Renal cortical epithelial cell (primary cell): ENCODE measurements at regions not wholly inside any gene's neighbourhood (a gene's known extent, or its start where the extent isn't known, plus 50 kb on each side); places are given as distances from the start of the nearest gene placed in this dataset.
"Not testable (repeated sequence)": the region's sequence is repeated elsewhere in the genome, so short reads cannot be mapped to it uniquely, and the experiment has no call there.

Source experiments
- DNase-seq: peaks from one replicate; pipeline ENCODE4 v3.0.0-alpha.2; 2011; ENCODE audit warnings: low read depth

DNA sequence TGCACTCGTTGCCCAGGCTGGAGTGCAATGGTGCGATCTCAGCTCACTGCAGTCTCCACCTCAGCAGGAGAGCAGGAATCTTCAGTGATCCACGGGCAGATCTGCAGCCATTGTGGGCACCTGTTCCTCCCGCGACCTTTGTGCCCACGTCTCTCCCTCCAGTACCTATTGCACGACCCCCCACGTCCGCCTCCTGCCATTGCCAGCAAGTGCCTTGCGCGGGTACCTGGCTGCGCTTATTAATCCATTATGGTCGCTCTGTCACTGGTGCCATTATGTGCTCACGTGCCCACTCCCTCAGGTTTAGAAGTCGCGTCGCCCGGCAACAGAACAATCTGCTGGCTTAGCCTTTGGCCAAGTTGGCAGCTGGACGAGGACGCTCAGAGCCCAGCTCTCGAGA lies 146.2 kb upstream of the C1QTNF3 start:
- DNase-seq: not testable (repeated sequence)

DNA sequence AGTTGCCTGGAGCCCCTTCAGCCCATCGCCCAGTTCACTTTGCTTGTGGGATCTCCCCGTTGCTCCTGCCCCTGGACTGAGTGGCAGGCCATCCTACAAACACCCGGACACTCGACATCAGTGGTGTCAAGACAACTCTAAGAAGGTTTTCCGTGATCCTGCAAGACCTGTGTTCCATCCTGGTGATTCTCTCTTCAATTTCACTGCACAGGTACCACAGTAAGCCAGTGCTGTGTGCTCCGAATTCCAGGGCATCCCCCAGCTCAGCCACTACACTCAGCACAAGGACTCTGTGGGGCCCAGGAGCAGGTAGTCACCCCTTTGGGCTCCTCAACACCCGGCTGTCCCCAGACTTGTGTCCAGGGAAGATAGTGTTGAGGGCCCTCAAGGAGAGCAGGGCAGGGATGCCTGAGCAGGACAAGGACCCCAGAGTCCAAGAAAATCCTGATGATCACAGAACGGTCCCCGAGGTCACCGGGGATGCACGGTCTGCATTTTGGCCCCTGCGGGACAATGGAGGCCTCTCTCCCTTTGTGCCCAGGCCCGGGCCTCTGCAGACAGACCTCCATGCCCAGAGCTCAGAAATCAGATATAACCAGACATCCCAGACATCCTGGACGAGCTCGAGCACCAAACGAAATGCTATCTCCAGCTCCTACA lies 146.9 kb upstream of the C1QTNF3 start:
- DNase-seq: peak; percentile 4

DNA sequence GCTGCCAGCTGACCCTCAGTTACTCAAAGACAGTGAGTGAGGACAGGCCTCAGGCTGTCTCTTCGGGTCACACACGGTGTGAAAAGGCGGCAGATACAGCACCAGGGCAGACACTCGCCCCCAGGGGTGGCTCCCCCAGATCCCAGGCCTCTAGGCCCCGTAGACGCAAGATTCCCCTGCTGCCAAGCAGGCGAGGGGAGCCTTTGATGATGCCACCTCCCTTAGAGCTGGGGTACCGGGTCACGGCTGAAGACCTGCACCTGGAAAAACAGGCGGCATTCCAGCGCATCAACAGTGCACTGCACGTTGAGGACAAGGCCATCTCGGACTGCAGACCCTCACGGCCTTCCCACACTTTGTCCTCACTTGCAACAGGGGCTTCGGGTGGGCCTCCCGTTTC lies 147.5 kb upstream of the C1QTNF3 start:
- not testable (repeated sequence) for DNase-seq

DNA sequence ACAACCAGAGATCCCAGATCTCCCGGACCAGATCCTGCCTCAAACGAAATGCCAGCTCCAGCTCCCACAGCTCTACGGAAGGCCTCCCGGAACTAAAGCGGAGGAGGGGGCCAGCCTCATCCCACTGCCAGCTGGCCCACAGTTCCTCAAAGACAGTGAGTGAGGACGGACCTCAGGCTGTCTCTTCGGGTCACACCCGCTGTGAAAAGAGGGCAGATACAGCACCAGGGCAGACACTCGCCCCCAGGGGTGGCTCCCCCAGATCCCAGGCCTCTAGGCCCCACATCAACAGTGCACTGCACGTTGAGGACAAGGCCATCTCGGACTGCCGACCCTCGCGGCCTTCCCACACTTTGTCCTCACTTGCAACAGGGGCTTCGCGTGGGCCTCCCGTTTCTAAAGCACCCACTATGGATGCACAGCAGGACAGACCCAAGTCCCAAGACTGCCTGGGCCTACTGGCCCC lies 148.3 kb upstream of the C1QTNF3 start:
- not testable (repeated sequence) for DNase-seq

DNA sequence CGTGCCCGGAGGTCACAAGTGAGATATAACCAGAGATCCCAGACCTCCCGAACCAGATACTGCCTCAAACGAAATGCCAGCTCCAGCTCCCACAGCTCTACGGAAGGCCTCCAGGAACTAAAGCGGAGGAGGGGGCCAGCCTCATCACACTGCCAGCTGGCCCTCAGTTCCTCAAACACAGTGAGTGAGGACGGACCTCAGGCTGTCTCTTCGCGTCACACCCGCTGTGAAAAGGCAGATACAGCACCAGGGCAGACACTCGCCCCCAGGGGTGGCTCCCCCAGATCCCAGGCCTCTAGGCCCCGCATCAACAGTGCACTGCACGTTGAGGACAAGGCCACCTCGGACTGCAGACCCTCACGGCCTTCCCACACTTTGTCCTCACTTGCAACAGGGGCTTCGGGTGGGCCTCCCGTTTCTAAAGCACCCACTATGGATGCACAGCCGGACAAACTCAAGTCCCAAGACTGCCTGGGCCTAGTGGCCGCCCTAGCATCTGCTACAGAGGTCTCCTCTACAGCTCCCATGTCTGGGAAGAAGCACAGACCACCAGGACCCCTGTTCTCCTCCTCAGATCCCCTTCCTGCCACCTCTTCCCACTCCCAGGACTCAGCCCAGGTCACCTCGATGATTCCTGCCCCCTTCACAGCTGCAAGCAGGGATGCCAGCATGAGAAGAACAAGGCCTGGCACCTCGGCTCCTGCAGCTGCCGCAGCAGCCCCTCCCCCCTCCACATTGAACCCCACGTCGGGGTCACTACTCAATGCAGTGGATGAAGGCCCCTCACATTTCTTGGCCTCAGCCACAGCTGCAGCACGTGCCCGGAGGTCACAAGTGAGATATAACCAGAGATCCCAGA lies 149.3 kb upstream of the C1QTNF3 start:
- peak; percentile 1 for DNase-seq

DNA sequence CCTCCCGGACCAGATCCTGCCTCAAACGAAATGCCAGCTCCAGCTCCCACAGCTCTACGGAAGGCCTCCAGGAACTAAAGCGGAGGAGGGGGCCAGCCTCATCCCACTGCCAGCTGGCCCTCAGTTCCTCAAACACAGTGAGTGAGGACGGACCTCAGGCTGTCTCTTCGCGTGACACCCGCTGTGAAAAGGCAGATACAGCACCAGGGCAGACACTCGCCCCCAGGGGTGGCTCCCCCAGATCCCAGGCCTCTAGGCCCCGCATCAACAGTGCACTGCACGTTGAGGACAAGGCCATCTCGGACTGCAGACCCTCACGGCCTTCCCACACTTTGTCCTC lies 149.9 kb upstream of the C1QTNF3 start:
- DNase-seq: not testable (repeated sequence)

DNA sequence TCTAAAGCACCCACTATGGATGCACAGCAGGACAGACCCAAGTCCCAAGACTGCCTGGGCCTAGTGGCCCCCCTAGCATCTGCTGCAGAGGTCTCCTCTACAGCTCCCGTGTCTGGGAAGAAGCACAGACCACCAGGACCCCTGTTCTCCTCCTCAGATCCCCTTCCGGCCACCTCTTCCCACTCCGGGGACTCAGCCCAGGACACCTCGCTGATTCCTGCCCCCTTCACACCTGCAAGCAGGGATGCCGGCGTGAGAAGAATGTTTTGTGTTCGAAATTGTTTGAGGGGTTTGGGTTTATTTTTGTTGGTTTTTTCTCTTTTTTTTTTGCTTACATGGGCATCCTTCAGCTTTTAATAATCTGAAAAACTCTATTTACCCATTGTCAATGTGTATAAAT lies 150.3 kb upstream of the C1QTNF3 start:
- DNase-seq: peak; percentile 1

DNA sequence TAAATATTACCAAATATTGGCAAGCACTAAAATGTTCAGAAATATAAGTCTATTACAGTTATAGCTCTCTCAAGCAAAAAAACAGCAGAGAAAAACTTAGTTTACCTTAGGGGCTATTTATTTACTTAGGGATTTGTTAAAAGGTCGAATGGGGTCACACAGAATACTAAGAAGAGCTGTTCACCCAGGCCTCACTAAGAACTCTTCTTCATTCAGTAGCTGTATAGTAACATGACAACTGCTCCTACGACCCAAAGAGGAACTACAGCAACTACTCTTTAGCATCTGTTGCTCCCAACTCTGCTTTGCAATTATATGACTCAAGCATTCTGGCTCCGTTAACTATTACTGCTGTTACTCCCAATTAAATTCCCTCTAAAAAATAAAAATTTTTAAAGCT lies 150.8 kb upstream of the C1QTNF3 start:
- peak; percentile 18 for DNase-seq

DNA sequence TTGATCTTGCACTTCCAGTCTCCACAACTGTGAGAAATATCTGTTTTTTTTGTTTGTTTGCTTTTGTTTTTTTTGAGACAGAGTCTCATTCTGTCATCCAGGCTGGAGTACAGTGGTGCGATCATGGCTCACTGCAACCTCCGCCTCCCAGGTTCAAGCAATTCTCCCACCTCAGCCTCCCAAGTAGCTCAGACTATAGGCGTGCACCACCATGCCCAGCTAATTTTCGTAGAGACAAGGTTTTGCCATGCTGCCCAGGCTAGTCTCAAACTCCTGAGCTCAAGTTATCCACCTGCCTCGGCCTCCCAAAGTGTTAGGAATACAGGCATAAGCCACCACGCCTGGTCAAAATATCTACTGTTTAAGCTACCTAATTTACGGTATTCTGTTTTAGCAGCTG lies 153.1 kb upstream of the C1QTNF3 start:
- DNase-seq: not testable (repeated sequence)

DNA sequence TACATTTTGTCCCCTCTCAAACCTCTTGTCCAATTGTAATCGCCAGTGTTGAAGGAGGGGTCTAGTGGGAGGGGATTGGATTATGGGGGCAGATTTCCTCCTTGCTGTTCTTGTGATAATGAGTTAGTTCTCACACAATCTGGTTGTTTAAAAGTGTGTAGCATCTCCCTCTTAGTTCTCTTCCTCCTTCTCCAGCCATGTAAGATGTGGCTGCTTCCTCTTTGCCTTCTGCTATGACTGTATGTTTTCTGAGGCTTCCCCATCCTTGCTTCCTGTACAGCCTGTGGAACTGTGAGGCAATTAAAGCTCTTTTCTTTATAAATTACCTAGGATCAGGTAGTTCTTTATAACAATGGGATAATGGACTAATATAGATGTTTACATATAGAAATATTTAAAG lies 162.3 kb upstream of the C1QTNF3 start:
- not testable (repeated sequence) for DNase-seq

DNA sequence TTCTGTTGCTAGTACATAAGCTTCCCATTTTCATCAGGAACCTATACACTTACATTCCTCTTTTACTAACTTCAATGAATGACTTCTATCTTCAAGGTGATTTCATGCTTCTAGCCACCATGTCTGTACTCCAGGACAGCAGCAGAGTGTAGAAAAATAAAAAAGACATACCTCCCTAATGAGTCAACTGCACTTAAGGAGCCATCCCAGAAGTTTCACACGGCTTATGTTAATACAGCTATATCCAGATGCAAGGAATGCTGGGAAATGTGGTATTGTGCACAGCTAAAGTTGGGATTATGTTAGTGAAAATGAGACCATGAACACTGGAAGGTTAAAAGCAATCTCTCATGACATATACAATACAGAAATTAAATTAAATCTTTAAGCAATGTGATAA lies 174.4 kb upstream of the C1QTNF3 start:
- peak; percentile 65 for DNase-seq

DNA sequence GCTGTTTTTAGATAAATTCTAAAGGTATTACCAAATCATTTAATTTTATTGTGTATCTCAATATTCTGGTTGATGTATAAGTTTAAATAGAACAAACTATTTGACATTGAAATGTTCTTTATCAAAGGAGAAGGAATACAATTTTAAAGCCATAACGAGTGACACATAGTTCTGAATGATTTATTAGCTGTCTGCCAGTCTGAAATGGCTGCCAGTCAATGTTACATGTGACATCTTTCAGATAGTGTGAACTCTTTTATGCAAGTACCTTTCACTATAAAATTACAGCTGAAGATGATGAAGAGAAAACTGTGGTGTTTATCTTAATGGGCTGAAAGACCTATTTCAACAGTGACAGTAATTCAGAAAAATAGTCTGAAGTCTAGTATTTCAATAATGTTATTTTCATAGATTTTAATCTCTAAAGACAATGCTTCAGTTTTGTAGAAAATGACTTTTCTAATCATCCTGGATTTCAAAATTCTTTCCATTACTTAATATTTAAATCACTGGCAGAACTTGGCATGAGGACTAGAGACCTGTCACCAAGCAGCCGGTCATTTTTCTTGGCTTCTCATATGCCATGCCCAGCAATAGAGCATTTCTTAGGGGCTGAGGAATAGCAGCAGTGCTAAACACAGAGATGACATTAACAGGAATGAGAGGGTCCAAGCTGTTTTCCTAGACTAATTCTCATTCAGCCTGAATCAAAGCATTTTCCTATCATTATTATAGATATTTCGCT lies 178.5 kb upstream of the C1QTNF3 start:
- DNase-seq: not testable (repeated sequence)

DNA sequence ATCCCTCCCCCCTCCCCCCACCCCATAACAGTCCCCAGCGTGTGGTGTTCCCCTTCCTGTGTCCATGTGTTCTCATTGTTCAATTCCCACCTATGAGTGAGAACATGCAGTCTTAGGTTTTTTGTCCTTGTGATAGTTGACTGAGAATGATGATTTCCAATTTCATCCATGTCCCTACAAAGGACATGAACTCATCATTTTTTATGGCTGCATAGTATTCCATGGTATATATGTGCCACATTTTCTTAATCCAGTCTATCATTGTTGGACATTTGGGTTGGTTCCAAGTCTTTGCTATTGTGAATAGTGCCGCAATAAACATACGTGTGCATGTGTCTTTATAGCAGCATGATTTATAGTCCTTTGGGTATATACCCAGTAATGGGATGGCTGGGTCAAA lies 180.1 kb upstream of the C1QTNF3 start:
- not testable (repeated sequence) for DNase-seq

DNA sequence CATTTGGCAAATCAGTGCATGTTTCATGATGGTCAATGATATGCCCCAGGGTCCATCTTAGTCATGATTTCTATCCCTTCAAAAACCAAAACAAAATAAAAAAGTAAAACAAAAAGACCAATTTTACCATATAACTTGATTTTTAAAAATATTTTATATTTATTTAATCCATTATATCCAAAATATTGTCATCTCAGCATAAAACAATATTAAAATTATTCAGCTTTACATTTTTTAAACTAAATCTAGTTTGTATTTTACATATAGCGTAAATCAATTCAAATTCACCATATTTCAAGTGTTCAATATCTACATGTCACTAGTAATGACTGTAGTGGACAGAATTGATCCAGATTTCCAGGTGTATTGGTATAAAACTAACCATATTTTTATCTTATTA lies 187.4 kb upstream of the C1QTNF3 start:
- DNase-seq: not testable (repeated sequence)

DNA sequence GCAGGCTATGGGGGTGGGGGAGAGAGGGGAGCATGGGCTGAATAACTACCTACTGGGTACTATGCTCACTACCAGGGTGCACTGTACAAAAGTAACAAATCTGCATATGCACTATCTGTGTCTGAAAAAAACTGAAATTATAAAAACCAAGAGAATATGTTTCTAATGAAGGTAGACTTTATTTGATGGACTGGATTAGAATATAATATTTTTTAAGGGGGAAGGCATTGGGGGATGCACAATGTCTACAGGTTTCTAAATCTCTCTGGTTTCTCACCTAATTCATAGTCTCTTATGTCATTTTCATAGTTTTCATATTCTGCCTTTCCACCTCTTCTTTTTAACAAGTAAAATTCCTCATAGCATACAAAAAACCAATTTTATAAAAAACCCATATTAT lies 200.8 kb upstream of the C1QTNF3 start:
- not testable (repeated sequence) for DNase-seq

DNA sequence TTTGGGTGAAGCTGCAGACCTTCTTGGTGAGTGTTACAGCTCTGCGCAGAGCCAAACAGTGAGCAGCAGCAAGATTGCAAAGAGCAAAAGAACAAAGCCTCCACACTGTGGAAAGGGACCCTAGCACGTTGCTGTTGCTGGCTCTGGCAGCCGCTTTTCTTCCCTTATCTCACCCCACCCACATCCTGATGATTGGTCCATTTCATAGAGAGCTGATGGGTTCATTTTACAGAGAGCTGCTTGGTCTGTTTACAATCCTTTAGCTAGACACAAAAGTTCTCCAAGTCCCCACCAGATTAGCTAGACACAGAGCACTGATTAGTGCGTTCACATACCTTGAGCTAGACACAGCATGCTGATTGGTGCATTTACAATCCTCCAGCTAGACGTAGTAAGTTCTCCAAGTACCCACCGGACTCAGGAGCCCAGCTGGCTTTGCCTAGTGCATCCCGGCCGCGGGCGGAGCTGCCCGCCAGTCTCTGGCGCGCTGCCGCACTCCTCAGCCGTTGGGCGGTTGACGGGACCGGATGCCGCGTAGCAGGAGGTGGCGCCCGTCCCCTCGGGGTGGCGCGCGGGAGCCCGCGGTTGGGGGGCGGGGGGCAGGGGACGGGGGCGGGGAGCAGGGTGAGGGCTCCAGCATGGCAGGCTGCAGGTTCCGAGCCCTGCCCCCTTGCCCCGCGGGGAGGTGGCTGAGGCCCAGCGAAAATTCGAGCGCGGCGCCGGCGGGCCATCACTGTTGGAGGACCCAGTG lies 201.4 kb upstream of the C1QTNF3 start:
- peak; percentile 34 for DNase-seq

DNA sequence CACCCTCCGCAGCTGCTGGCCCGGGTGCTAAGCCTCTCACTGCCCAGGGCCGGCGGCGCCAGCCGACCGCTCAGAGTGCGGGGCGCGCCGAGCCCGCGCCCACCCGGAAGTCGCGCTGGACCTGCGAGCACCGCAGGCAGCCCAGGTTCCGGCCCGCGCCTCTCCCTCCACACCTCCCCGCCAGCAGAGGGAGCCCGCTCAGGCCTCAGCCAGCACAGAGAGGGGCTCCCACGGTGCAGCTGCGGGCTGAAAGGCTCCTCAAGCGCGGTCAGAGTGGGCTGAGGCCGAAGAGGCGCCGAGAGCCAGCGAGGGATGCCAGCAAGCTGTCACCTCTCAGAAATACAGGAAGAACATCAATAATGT lies 202.0 kb upstream of the C1QTNF3 start:
- DNase-seq: not testable (repeated sequence)

DNA sequence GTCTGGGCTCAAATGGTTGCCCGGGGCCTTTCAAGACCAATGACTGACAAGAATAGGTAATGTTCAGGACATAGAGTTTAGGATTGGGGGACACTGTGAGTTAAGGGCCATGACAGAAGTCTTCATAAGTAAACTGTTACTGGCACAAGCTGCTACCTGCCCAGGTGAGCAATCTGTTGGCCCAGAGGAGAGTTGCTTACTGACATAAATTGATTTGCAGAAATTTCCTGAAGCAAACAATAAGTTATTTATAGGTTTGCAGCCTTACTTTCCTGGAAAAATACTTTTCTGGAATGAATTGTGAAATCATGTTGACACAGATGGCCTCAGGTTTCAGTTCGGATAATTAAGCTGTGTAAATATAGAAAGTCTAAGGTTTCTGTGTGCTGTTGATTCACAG lies 202.8 kb upstream of the C1QTNF3 start:
- peak; percentile 55 for DNase-seq

DNA sequence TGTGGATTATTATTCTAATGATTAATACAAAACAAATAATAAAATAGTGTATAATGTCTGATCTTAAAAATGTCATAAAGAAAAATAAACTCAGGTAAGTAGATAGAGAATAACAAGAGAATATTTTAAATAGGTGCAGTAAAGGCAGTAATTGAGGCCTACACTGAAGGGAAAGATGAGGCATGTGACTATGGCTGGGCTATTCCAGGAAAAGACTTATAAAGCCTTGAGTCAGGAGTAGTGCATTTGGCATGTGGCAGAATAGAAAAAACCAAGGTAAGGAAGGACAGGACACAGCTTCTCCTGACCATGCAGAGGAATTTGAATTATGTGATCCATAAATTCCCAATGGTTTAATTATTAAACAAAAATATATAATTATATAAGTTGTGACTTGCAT lies 215.6 kb upstream of the C1QTNF3 start:
- peak; percentile 22 for DNase-seq

DNA sequence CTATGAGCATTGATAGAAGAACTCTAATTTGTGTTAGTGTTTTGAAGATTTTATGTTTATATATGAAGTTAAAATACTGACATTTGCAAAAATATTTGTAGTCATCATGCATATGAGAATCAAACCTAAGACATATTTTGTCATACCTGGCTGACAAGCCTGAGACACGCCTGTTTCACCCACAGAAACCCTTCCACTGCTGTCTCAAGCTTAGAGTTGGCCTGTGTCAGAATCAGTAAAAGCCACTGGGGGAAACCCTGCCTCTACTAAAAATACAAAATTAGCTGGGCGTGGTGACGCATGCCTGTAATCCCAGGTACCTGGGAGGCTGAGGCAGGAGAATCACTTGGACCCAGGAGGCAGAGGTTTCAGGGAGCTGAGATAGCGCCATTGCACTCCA lies 218.0 kb upstream of the C1QTNF3 start:
- not testable (repeated sequence) for DNase-seq

DNA sequence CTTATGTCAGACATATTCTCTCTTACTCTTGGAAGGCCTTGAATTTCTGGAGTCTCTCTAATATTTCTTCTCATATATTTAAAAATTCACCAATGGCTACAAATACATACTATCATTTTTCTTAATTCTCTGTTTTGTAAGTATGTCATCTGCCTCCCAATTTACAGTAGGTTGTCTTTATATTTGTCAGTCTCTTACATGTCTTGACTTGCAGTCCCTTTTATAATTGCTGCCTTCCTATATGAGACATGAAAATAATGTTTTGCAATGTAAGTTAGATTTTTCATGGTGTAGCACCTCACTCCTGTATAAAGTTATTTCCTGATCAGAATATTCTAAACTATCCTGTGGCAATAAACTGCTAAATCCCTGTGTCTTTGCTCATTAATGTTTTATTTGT lies 223.1 kb upstream of the C1QTNF3 start:
- not testable (repeated sequence) for DNase-seq

DNA sequence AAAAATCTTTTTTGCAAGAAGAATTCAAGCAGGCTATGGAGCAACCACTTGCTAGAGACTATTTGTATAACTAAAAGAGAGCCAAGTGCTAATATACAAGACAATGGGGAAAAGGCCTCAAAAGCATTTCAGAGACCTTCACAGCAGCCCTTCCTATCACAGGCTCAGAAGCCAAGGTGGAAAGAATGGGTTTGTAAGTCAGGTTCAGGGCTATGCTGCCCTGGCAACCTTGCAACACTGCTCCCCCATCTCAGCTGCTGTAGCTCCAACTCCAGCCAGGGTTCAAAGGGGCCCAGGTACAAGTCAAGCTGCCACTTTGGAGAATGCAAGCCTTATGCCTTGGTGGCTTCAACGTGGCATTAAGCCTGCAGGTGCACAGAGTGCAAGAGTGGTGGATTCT lies 253.7 kb upstream of the C1QTNF3 start:
- not testable (repeated sequence) for DNase-seq
